ENCODE measurements at regions not wholly inside any gene's neighbourhood (a gene's known extent, or its start where the extent isn't known, plus 50 kb on each side); places are given as distances from the start of the nearest gene placed in this dataset.

GRCh38 chr3:99009851-99010250, 108.4 kb upstream of the DCBLD2 start:
- H3K27ac ChIP-seq (ENCODE audit: low read depth, low read length): no peak overlapping the region
- no peaks in the 10 kb centered on the region for H3K4me1 ChIP-seq (ENCODE audit: control insufficient read depth, insufficient read depth, low read length)
- H3K9ac ChIP-seq (ENCODE audit: low read depth, low read length): no peak overlapping the region

DNA sequence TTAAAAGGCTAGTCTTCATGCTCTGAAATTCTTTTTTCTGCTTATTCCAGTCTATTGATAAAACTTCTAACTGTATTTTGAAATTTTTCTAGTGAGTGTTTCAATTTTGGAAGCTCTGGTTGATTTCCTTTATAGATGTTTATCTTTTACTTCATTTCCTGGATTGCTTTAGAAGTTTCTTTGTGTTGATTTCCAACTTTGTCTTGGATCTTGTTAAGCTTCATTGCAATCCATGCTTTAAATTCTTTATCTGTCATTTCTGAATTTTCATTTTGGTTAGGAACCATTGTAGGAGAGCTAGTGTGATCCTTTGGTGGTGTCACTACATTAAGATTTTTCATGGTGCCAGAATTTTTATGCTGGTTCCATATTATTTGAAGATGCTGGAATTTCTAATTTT, 105.2 kb upstream of the DCBLD2 start:
- no peaks in the 10 kb centered on the region for H3K36me3 ChIP-seq (ENCODE audit: control insufficient read depth, insufficient read depth, low read length)
- no peak overlapping the region for H3K9ac ChIP-seq (ENCODE audit: low read depth, low read length)
- no peaks in the 10 kb centered on the region for H3K4me1 ChIP-seq (ENCODE audit: control insufficient read depth, insufficient read depth, low read length)
- H3K9me3 ChIP-seq (ENCODE audit: control insufficient read depth, insufficient read depth, low read length): no peaks in the 10 kb centered on the region
- no peaks in the 10 kb centered on the region for H3K27me3 ChIP-seq (ENCODE audit: control insufficient read depth, insufficient read depth, low read length)
- no peak overlapping the region for H3K27ac ChIP-seq (ENCODE audit: low read depth, low read length)
- no peak overlapping the region for H3K4me3 ChIP-seq (ENCODE audit: low read depth, low read length)

More at GRCh38 chr3:99009851-99010250, 108.4 kb upstream of the DCBLD2 start:
- Histone ChIP-seq H3K36me3 (ENCODE audit: control insufficient read depth, insufficient read depth, low read length) (no peaks in the 10 kb centered on the region), H3K9me3 (ENCODE audit: control insufficient read depth, insufficient read depth, low read length) (no peaks in the 10 kb centered on the region), H3K27me3 (ENCODE audit: control insufficient read depth, insufficient read depth, low read length) (no peaks in the 10 kb centered on the region), H3K4me3 (ENCODE audit: low read depth, low read length) (no peak overlapping the region)

DNA sequence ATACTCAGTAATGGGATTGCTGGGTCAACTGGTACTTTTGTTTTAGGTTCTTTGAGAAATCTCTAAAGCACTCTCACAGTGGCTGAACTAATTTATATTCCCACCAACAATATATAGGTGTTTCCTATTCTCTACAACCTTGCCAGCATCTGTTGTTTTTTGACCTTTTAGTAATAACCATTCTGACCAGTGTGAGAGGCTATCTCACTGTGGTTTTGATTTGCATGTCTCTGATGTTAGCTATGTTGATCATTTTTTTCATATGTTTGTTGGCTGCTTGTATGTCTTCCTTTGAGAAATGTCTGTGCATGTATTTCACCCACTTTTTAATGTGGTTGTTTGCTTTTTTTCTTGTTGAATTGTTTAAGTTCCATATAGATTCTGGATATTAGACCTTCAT, 98.2 kb upstream of the DCBLD2 start:
- Histone ChIP-seq H3K9me3 (ENCODE audit: control insufficient read depth, insufficient read depth, low read length) (no peaks in the 10 kb centered on the region), H3K27ac (ENCODE audit: low read depth, low read length) (no peak overlapping the region), H3K4me1 (ENCODE audit: control insufficient read depth, insufficient read depth, low read length) (no peaks in the 10 kb centered on the region; the same call in 1 of the 2 replicates), H3K9ac (ENCODE audit: low read depth, low read length) (no peak overlapping the region), H3K36me3 (ENCODE audit: control insufficient read depth, insufficient read depth, low read length) (no peaks in the 10 kb centered on the region), H3K27me3 (ENCODE audit: control insufficient read depth, insufficient read depth, low read length) (no peaks in the 10 kb centered on the region), H3K4me3 (ENCODE audit: low read depth, low read length) (no peak overlapping the region)

GRCh38 chr3:98994128-98994762, 92.8 kb upstream of the DCBLD2 start:
- H3K36me3 ChIP-seq (ENCODE audit: control insufficient read depth, insufficient read depth, low read length): no peaks in the 10 kb centered on the region
- no peak overlapping the region for H3K27ac ChIP-seq (ENCODE audit: low read depth, low read length)

GRCh38 chr3:98991393-98991792, 89.9 kb upstream of the DCBLD2 start:
- no peaks in the 10 kb centered on the region for H3K9me3 ChIP-seq (ENCODE audit: control insufficient read depth, insufficient read depth, low read length)
- no peak overlapping the region for H3K27ac ChIP-seq (ENCODE audit: low read depth, low read length)

More at GRCh38 chr3:98994128-98994762, 92.8 kb upstream of the DCBLD2 start:
- Histone ChIP-seq H3K4me3 (ENCODE audit: low read depth, low read length) (no peak overlapping the region), H3K27me3 (ENCODE audit: control insufficient read depth, insufficient read depth, low read length) (no peaks in the 10 kb centered on the region), H3K9me3 (ENCODE audit: control insufficient read depth, insufficient read depth, low read length) (no peaks in the 10 kb centered on the region), H3K9ac (ENCODE audit: low read depth, low read length) (no peak overlapping the region), H3K4me1 (ENCODE audit: control insufficient read depth, insufficient read depth, low read length) (no peaks in the 10 kb centered on the region; the same call in 1 of the 2 replicates)

DNA sequence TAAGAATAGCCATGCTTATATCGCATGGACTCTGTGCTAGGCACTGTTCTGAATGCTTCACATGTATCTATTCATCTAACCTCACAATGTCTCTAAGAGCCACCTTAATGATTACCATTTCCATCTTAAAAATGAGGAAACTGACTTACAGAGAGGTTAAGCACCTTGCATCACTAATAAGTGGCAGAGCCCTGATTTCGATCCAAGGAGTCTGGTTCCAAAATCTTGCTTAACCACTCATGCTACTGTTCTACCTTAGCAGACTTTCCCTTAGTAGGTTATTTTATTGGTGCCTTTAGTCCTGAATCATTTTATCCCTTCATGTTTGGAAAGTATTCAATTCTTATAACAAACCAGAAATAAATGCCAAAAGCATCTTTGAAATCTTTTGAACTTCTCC, 89.2 kb upstream of the DCBLD2 start:
- no peak overlapping the region for H3K9ac ChIP-seq (ENCODE audit: low read depth, low read length)
- H3K36me3 ChIP-seq (ENCODE audit: control insufficient read depth, insufficient read depth, low read length): no peaks in the 10 kb centered on the region
- no peaks in the 10 kb centered on the region for H3K9me3 ChIP-seq (ENCODE audit: control insufficient read depth, insufficient read depth, low read length)
- no peak overlapping the region for H3K4me3 ChIP-seq (ENCODE audit: low read depth, low read length)
- no peak overlapping the region for H3K27ac ChIP-seq (ENCODE audit: low read depth, low read length)
- H3K27me3 ChIP-seq (ENCODE audit: control insufficient read depth, insufficient read depth, low read length): no peaks in the 10 kb centered on the region
- H3K4me1 ChIP-seq (ENCODE audit: control insufficient read depth, insufficient read depth, low read length): peaks cover 10% of the 10 kb centered on the region

More at GRCh38 chr3:98991393-98991792, 89.9 kb upstream of the DCBLD2 start:
- Histone ChIP-seq H3K27me3 (ENCODE audit: control insufficient read depth, insufficient read depth, low read length) (no peaks in the 10 kb centered on the region), H3K4me3 (ENCODE audit: low read depth, low read length) (no peak overlapping the region), H3K36me3 (ENCODE audit: control insufficient read depth, insufficient read depth, low read length) (no peaks in the 10 kb centered on the region), H3K4me1 (ENCODE audit: control insufficient read depth, insufficient read depth, low read length) (peaks cover 3% of the 10 kb centered on the region), H3K9ac (ENCODE audit: low read depth, low read length) (no peak overlapping the region)

DNA sequence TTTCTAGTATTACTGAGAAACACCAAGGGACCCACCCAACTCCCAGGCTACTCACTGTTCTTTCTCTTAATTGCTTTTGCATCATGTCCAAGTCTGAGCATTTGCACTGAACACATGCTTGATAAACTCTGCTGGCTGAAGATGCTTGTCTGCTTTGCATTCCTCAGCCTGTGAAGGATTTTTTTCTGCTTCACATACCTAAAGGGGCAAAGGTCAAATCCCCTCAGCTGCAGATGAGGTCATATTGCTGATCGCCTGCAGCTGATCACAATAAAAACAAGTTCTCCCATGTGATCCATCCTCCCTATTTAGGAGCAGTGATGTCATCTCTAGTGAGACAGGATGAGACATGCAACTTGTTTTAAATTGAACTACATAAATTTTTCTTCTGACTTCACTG, 84.6 kb upstream of the DCBLD2 start:
- Histone ChIP-seq H3K27me3 (ENCODE audit: control insufficient read depth, insufficient read depth, low read length) (no peaks in the 10 kb centered on the region), H3K36me3 (ENCODE audit: control insufficient read depth, insufficient read depth, low read length) (no peaks in the 10 kb centered on the region), H3K9ac (ENCODE audit: low read depth, low read length) (no peak overlapping the region), H3K27ac (ENCODE audit: low read depth, low read length) (no peak overlapping the region), H3K4me3 (ENCODE audit: low read depth, low read length) (no peak overlapping the region), H3K9me3 (ENCODE audit: control insufficient read depth, insufficient read depth, low read length) (no peaks in the 10 kb centered on the region), H3K4me1 (ENCODE audit: control insufficient read depth, insufficient read depth, low read length) (peaks cover 18% of the 10 kb centered on the region)

- no peak overlapping the region for H3K9ac ChIP-seq (ENCODE audit: low read depth, low read length)
- peaks cover 18% of the 10 kb centered on the region for H3K4me1 ChIP-seq (ENCODE audit: control insufficient read depth, insufficient read depth, low read length)
- no peaks in the 10 kb centered on the region for H3K36me3 ChIP-seq (ENCODE audit: control insufficient read depth, insufficient read depth, low read length)
- no peak overlapping the region for H3K27ac ChIP-seq (ENCODE audit: low read depth, low read length)
- H3K9me3 ChIP-seq (ENCODE audit: control insufficient read depth, insufficient read depth, low read length): no peaks in the 10 kb centered on the region
- no peak overlapping the region for H3K4me3 ChIP-seq (ENCODE audit: low read depth, low read length)
- no peaks in the 10 kb centered on the region for H3K27me3 ChIP-seq (ENCODE audit: control insufficient read depth, insufficient read depth, low read length)
Observed at GRCh38 chr3:98985431-98985830, 83.9 kb upstream of the DCBLD2 start.

DNA sequence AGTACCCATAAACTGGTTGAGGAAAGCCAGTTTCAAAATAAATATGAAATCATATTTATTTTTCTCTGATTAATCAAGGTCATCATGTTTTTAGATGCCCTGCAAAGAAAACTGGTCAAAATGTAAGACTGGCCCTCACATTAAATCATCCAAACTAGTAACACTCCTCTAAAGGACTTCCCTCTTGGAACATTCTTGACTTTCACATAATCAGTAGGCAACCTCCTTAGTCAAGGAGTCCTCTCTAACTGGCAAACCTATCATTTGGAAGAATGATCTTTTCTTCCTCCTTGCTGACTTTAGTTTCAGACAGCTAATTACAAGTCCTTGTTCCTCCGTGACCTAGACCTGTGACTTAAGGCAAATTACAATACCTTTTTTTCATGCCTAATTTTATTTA, 82.5 kb upstream of the DCBLD2 start:
- H3K27me3 ChIP-seq (ENCODE audit: control insufficient read depth, insufficient read depth, low read length): no peaks in the 10 kb centered on the region
- no peak overlapping the region for H3K27ac ChIP-seq (ENCODE audit: low read depth, low read length)
- H3K9ac ChIP-seq (ENCODE audit: low read depth, low read length): no peak overlapping the region
- H3K9me3 ChIP-seq (ENCODE audit: control insufficient read depth, insufficient read depth, low read length): no peaks in the 10 kb centered on the region
- H3K36me3 ChIP-seq (ENCODE audit: control insufficient read depth, insufficient read depth, low read length): no peaks in the 10 kb centered on the region
- H3K4me3 ChIP-seq (ENCODE audit: low read depth, low read length): no peak overlapping the region
- H3K4me1 ChIP-seq (ENCODE audit: control insufficient read depth, insufficient read depth, low read length): peaks cover 18% of the 10 kb centered on the region

DNA sequence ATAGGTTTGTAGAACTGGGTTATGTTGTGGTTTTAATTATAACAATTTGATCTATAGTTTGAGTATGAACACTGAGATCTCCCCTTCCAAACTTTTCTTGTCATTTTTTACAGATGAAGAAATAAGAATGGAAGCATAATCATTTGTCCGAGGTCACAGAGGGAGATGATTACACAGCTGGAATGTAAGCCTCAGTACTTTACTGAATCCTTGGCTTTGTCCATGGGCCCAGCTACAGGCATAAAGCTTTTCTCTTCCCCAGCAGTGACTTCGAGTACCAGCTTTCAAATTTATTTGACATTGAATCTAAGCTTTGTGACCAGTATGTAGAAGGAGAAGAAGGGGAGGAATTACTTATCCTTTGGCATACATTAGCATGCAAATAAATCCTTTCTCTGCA, 80.9 kb upstream of the DCBLD2 start:
- H3K9ac ChIP-seq (ENCODE audit: low read depth, low read length): no peak overlapping the region
- no peaks in the 10 kb centered on the region for H3K9me3 ChIP-seq (ENCODE audit: control insufficient read depth, insufficient read depth, low read length)
- no peak overlapping the region for H3K27ac ChIP-seq (ENCODE audit: low read depth, low read length)
- H3K36me3 ChIP-seq (ENCODE audit: control insufficient read depth, insufficient read depth, low read length): no peaks in the 10 kb centered on the region
- H3K4me1 ChIP-seq (ENCODE audit: control insufficient read depth, insufficient read depth, low read length): peaks cover 18% of the 10 kb centered on the region
- no peaks in the 10 kb centered on the region for H3K27me3 ChIP-seq (ENCODE audit: control insufficient read depth, insufficient read depth, low read length)
- H3K4me3 ChIP-seq (ENCODE audit: low read depth, low read length): no peak overlapping the region

DNA sequence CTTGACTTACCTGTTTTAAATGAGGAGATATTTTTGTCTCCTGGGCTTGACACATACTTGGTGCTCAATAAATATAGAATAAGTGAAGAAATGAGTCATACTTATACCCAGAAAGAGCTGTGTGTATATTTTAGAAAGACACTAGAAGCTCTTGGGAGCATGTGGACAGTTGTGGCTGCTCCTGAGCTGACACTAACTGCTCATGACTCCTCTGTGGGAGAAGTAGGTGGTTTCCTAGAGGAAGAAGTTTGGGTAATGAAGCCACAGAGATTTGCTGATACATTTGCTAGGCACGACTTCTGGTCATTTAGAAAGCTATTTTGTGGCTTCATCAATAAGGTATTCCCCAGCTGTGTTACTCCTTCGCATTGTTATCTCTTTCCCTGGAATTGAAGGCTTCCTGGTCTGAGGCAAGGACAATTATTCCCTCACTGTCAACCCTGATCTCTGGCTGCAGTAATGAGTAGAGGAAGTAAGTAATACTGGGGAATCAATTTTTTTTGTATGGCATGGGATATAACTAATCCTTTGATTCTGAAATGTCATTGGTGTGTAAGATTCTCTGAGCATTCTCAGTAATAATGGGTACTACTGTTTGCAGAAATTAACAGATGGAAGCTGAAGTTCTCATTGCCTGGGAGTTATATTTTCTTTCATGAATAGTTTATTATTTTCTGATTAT, 79.6 kb upstream of the DCBLD2 start:
- H3K27me3 ChIP-seq (ENCODE audit: control insufficient read depth, insufficient read depth, low read length): no peaks in the 10 kb centered on the region
- no peaks in the 10 kb centered on the region for H3K9me3 ChIP-seq (ENCODE audit: control insufficient read depth, insufficient read depth, low read length)
- H3K4me1 ChIP-seq (ENCODE audit: control insufficient read depth, insufficient read depth, low read length): peaks cover 12% of the 10 kb centered on the region
- no peaks in the 10 kb centered on the region for H3K36me3 ChIP-seq (ENCODE audit: control insufficient read depth, insufficient read depth, low read length)
- H3K9ac ChIP-seq (ENCODE audit: low read depth, low read length): no peak overlapping the region
- no peak overlapping the region for H3K4me3 ChIP-seq (ENCODE audit: low read depth, low read length)
- H3K27ac ChIP-seq (ENCODE audit: low read depth, low read length): no peak overlapping the region

Data from HUES48 (cell line).